AG09319 (cell line): ENCODE measurements at regions not wholly inside any gene's neighbourhood (a gene's known extent, or its start where the extent isn't known, plus 50 kb on each side); places are given as distances from the start of the nearest gene placed in this dataset.
A peak's percentile ranks its signal among the peaks of the same experiment; 100 is the strongest.

Source experiments
- DNase-seq: peaks from one replicate; pipeline ENCODE4 v3.0.0-alpha.2; 2010; ENCODE audit warnings: low read depth; ENCODE audit errors: extremely low read depth
- TF ChIP-seq, protein P1 (sequence below): IDR thresholded peaks from 2 replicates; pipeline ENCODE4 v1.5.1; 2011; ENCODE audit warnings: low read depth, mild to moderate bottlenecking, inconsistent platforms, low read length, moderate library complexity

DNA sequence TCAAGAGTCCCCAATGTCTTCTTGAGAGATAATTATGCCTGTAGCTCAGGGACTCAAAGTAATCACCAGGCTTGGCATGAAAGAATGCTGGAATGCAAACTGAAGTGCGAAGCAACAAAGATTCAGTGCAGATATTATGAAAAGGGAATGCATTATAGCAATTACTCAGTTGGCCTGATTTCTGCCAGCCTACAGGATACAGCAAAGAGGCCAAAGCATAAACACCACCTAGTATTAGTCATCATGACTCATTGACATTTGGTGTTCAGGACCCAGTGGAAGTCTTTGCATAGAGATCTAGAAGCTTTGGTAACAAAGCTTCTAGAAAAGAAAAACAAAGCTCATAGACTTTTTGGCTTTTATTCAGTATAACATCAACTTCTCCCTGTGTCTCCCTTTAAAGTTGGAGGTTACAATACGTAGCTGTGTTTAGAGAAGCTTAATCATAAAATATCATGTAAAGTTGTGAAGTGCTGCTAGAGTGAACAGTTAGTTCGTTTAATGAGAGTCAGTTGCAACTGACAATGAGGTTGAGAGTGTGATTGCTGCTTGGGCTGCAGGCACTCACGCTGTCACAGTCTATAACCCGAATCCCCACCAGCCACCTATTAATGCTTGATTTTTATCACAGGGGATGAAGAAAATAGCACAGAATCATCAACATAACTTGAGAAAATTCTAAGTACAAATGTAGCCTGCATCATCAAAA lies 932.7 kb downstream of the TFAP2A start:
- peak; percentile 75 for DNase-seq
- TF ChIP-seq, protein P1, sequence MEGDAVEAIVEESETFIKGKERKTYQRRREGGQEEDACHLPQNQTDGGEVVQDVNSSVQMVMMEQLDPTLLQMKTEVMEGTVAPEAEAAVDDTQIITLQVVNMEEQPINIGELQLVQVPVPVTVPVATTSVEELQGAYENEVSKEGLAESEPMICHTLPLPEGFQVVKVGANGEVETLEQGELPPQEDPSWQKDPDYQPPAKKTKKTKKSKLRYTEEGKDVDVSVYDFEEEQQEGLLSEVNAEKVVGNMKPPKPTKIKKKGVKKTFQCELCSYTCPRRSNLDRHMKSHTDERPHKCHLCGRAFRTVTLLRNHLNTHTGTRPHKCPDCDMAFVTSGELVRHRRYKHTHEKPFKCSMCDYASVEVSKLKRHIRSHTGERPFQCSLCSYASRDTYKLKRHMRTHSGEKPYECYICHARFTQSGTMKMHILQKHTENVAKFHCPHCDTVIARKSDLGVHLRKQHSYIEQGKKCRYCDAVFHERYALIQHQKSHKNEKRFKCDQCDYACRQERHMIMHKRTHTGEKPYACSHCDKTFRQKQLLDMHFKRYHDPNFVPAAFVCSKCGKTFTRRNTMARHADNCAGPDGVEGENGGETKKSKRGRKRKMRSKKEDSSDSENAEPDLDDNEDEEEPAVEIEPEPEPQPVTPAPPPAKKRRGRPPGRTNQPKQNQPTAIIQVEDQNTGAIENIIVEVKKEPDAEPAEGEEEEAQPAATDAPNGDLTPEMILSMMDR, result no peak

DNA sequence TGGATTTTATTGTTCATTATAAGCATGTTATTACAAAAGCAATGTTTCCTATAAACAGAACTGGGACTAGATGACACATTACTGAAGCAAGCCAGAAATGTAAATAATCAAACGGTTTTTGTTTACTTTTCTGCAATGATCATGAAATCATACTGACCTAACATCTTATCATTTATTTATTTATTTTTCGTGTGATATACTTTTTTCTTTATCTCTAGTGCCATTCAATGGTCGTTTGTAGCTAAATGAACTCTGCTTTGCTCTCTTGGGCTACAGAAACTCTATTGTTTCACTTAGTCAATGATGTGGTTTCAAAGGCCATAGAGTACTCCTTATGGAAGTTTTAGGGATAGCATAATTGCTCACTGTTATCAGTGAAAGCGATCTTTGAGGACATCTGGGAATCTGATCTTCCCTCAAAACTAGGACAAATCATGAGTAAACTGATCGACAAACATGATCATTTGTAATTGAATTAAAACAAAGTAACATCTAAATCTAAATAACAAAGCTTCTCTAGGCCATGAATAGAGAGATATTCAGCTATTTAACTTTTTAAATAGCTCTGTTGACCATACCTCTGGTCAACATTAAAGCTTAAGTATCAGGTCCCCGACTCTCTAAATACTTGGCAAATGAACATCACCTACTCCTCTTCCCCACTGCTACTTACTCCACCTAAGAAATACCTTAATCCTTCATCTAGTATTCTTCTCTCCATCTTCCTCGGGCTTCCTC lies 933.4 kb downstream of the TFAP2A start:
- no peak for DNase-seq
- TF ChIP-seq, protein P1, result no peak

DNA sequence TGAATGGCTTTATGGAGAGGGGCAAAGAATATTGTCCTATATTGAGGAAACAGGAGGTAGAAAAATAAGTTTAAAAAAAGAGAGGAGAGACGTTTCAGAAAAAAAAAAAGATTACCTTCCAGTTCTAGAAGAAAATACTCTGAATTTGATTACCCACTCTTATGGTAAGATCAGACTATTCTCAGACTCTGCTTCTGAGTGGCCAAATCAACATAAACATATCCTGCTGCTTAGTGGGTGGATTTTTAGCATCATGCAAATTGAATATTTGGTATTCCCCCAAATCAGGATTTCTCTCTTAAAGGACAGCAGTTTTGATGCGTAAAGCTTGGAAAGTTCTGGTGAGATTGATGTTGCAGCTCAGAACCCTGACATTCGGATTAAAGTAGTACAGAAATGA lies 946.6 kb downstream of the TFAP2A start:
- DNase-seq, result no peak
- TF ChIP-seq, protein P1, result no peak

DNA sequence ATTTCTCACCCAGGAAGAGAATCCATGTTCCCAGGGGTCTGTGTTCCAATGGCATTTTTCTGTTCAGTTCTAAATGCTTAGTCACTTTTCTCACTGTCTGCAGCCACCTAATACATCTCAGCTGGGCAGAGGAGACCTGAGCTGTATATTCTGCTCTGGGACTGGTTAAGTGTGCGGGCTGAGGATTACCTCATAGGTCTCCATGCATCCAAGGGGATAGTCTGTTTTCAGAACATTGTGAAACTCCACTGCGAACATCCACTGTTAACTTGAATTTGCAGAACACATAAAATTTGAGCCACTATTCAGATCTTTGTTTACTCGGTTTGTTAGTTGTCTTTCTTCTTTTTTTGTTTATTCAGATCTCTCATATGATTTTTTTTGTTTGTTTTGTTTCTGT lies 947.1 kb downstream of the TFAP2A start:
- DNase-seq, result no peak
- TF ChIP-seq, protein P1, result no peak

DNA sequence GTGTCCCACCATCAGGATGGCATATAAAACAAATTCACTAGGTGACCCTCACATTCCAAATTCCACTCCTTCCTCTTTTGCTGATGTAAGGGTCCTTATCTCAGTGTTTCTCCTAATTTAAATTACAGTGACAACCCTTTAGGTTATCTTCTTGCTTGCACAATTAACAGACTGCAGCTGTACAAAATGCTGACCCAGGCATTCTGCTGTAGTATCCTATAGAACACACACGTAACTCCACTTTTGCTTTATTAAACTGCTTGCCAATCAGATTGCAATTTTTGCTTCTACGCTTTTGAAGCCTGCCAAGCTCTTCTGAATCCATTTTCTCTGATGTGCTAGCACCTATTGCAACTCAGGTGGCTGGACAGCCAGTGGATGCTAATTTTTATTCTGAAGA lies 950.3 kb downstream of the TFAP2A start:
- TF ChIP-seq, protein P1, result no peak
- DNase-seq, result no peak

DNA sequence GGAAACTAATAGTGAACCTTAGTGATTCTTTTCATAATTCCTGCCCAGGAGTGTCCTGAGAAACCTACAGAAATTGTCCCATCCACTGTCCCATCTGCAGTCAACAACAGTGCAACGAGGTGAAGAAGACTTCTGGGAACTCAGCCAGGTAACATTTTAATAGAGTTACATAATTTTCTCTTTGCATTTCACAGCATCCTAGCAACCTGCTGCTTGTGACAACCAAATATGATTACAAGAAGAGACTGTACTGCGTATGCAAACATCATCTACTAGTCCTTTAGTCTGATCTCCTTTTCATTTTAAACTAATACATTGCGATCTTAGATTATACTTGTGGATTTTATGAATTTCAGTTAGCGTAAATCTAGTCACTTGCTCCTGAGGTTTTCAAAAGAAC lies 951.6 kb downstream of the TFAP2A start:
- no peak for DNase-seq
- TF ChIP-seq, protein P1, result no peak

DNA sequence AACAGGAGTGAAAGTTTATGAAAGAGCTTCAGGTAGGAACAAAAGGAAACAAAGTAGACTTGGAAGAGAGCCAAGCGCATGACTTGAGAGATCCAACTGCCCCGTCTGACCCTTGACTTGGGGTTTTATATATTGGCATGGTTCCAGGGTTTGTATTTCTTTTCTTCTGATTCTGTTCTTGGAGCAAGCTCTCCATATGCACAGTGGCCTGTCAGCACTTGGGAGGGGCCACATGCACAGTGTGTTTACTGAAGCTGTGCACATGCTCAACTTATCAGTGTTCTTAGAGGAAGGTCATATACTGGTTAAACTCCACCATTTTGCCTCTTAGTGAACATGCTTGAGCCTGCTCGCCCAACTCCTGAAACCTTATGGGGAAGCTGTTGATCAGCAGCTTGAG lies 953.7 kb downstream of the TFAP2A start:
- DNase-seq, result no peak
- TF ChIP-seq, protein P1, result no peak
